WERI-Rb-1 (cell line): ENCODE measurements at regions not wholly inside any gene's neighbourhood (a gene's known extent, or its start where the extent isn't known, plus 50 kb on each side); places are given as distances from the start of the nearest gene placed in this dataset.

Experiments
- DNase-seq: peaks from one replicate; pipeline ENCODE4 v3.0.0-alpha.2; 2020
- H3K27ac ChIP-seq: fragments of 250-450 bp; sonication (Bioruptor Pico); 2 replicates; pipeline ENCODE4 v1.5.1; 2020; ENCODE audit warnings: mild to moderate bottlenecking, moderate library complexity
- H3K27me3 ChIP-seq: fragments of 250-450 bp; sonication (Bioruptor Pico); 2 replicates; pipeline ENCODE4 v1.5.1; 2021; ENCODE audit warnings: mild to moderate bottlenecking, low read depth, moderate library complexity; ENCODE audit not compliant: insufficient read depth, severe bottlenecking
- H3K36me3 ChIP-seq: fragments of 250-450 bp; sonication (Bioruptor Pico); 2 replicates; pipeline ENCODE4 v1.5.1; 2020; ENCODE audit warnings: mild to moderate bottlenecking, moderate library complexity
- H3K4me3 ChIP-seq: 2 replicates; pipeline ENCODE4 v1.5.1; 2011; ENCODE audit warnings: low read depth, mild to moderate bottlenecking, control low read depth, low read length
- H3K9me3 ChIP-seq: fragments of 250-450 bp; sonication (Bioruptor Pico); 2 replicates; pipeline ENCODE4 v1.5.1; 2021; ENCODE audit warnings: mild to moderate bottlenecking, moderate library complexity; ENCODE audit not compliant: severe bottlenecking
- CTCF ChIP-seq: IDR thresholded peaks from 2 replicates; pipeline ENCODE4 v1.5.1; 2011; ENCODE audit warnings: low read depth, mild to moderate bottlenecking, control low read depth, inconsistent platforms, low read length

- no peak for DNase-seq
- H3K36me3 ChIP-seq: no peaks in the 10 kb centered on the region
- no peaks in the 10 kb centered on the region for H3K9me3 ChIP-seq
- no peaks in the 10 kb centered on the region for H3K27me3 ChIP-seq
- H3K4me3 ChIP-seq: no peak overlapping the region
- TF ChIP-seq CTCF: no peak
- no peak overlapping the region for H3K27ac ChIP-seq
Observed at GRCh38 chr9:108423433-108423832, 432.4 kb downstream of the ACTL7B start.

GRCh38 chr9:108419379-108419778 is 436.4 kb downstream of the ACTL7B start:
- Histone ChIP-seq H3K36me3 (no peaks in the 10 kb centered on the region), H3K27ac (no peak overlapping the region), H3K27me3 (no peaks in the 10 kb centered on the region), H3K9me3 (no peaks in the 10 kb centered on the region), H3K4me3 (no peak overlapping the region)
- TF ChIP-seq CTCF: no peak
- DNase-seq: no peak

- TF ChIP-seq CTCF: no peak
- Histone ChIP-seq H3K27me3 (no peaks in the 10 kb centered on the region), H3K9me3 (no peaks in the 10 kb centered on the region), H3K36me3 (no peaks in the 10 kb centered on the region), H3K4me3 (no peak overlapping the region), H3K27ac (no peak overlapping the region)
- no peak for DNase-seq
Observed at GRCh38 chr9:108417726-108418125, 438.1 kb downstream of the ACTL7B start.

GRCh38 chr9:108417312-108417711 is 438.5 kb downstream of the ACTL7B start:
- TF ChIP-seq CTCF: no peak
- Histone ChIP-seq H3K36me3 (no peaks in the 10 kb centered on the region), H3K27ac (no peak overlapping the region), H3K4me3 (no peak overlapping the region), H3K9me3 (no peaks in the 10 kb centered on the region), H3K27me3 (no peaks in the 10 kb centered on the region)
- no peak for DNase-seq

- 0 out of 2 replicates have a peak, but pooled peaks have one; percentile 12 for TF ChIP-seq CTCF
- Histone ChIP-seq H3K4me3 (no peak overlapping the region), H3K9me3 (no peaks in the 10 kb centered on the region), H3K27me3 (no peaks in the 10 kb centered on the region), H3K27ac (no peak overlapping the region), H3K36me3 (no peaks in the 10 kb centered on the region)
- DNase-seq: no peak
Observed at GRCh38 chr9:108416324-108416723, 439.5 kb downstream of the ACTL7B start.

GRCh38 chr9:108413809-108414208 is 442.0 kb downstream of the ACTL7B start:
- no peaks in the 10 kb centered on the region for H3K27me3 ChIP-seq
- no peaks in the 10 kb centered on the region for H3K9me3 ChIP-seq
- H3K4me3 ChIP-seq: no peak overlapping the region
- TF ChIP-seq CTCF: no peak
- no peak for DNase-seq
- H3K36me3 ChIP-seq: no peaks in the 10 kb centered on the region
- H3K27ac ChIP-seq: no peak overlapping the region
